ENCODE measurements at regions not wholly inside any gene's neighbourhood (a gene's known extent, or its start where the extent isn't known, plus 50 kb on each side); places are given as distances from the start of the nearest gene placed in this dataset.

- no peak for TF ChIP-seq CTCF (IDR thresholded peaks at IDR 0.05)
- TF ChIP-seq POLR2A (IDR thresholded peaks at IDR 0.05) = no peak
Measured at GRCh38 chr11:135031205-135031989, 619.4 kb upstream of the B3GAT1 start.

Data from thyroid gland (tissue), 4 donors.